GM12892 (cell line): ENCODE measurements at regions not wholly inside any gene's neighbourhood (a gene's known extent, or its start where the extent isn't known, plus 50 kb on each side); places are given as distances from the start of the nearest gene placed in this dataset.
"Not testable (repeated sequence)": the region's sequence is repeated elsewhere in the genome, so short reads cannot be mapped to it uniquely, and the experiment has no call there.

ENCODE experiments used
- DNase-seq: peaks from one replicate; pipeline ENCODE4 v3.0.0; 2011; ENCODE audit not compliant: insufficient read length
- FAIRE-seq: peaks from 2 replicates; lab custom pipeline; 2011; peaks lifted over from hg19 to GRCh38; lab: Jason Lieb, UNC
- POLR2A ChIP-seq: IDR thresholded peaks from 2 replicates; pipeline ENCODE4 v1.6.1; 2011; ENCODE audit warnings: low read depth, low read length, control low read depth
- POLR2AphosphoS5 ChIP-seq: IDR thresholded peaks from 2 replicates; pipeline ENCODE4 v1.6.1; 2011; ENCODE audit warnings: low read depth, low read length, control low read depth
- TAF1 ChIP-seq: IDR thresholded peaks from 2 replicates; pipeline ENCODE4 v1.6.1; 2011; ENCODE audit warnings: low read depth, mild to moderate bottlenecking, control low read depth, low read length, borderline replicate concordance

GRCh38 chr12:111126331-111126730, 206.0 kb upstream of the MYL2 start:
- TF ChIP-seq TAF1: no peak
- no peak for TF ChIP-seq POLR2A
- no peak for TF ChIP-seq POLR2AphosphoS5
- DNase-seq (no peak), FAIRE-seq (no peak)

- TF ChIP-seq TAF1 (no peak), POLR2AphosphoS5 (no peak), POLR2A (no peak)
- DNase-seq (no peak), FAIRE-seq (no peak)
Observed at GRCh38 chr12:111124183-111124582, 203.8 kb upstream of the MYL2 start.

GRCh38 chr12:111123390-111123789, 203.0 kb upstream of the MYL2 start:
- DNase-seq (no peak), FAIRE-seq (no peak)
- no peak for TF ChIP-seq POLR2AphosphoS5
- no peak for TF ChIP-seq POLR2A

GRCh38 chr12:111122458-111122878, 202.1 kb upstream of the MYL2 start:
- no peak for DNase-seq
- TF ChIP-seq TAF1 (no peak), POLR2A (no peak), POLR2AphosphoS5 (no peak)
- FAIRE-seq: no peak

GRCh38 chr12:111121840-111122239, 201.5 kb upstream of the MYL2 start:
- DNase-seq (no peak), FAIRE-seq (no peak)
- TF ChIP-seq POLR2A: no peak
- TF ChIP-seq POLR2AphosphoS5: no peak
- no peak for TF ChIP-seq TAF1

- no peak for TF ChIP-seq TAF1
- TF ChIP-seq POLR2A: no peak
- TF ChIP-seq POLR2AphosphoS5: no peak
- no peak for DNase-seq
- FAIRE-seq: no peak
Observed at GRCh38 chr12:111120578-111120977, 200.2 kb upstream of the MYL2 start.

- TF ChIP-seq POLR2AphosphoS5: no peak
- TF ChIP-seq POLR2A: no peak
- no peak for TF ChIP-seq TAF1
- FAIRE-seq: no peak
- no peak for DNase-seq
Observed at GRCh38 chr12:111117017-111117416, 196.6 kb upstream of the MYL2 start.

GRCh38 chr12:111113313-111113712, 192.9 kb upstream of the MYL2 start:
- not testable (repeated sequence) for DNase-seq, FAIRE-seq

GRCh38 chr12:111112311-111113098, 192.1 kb upstream of the MYL2 start:
- DNase-seq (no peak), FAIRE-seq (no peak)
- no peak for TF ChIP-seq POLR2AphosphoS5
- TF ChIP-seq POLR2A: no peak
- TF ChIP-seq TAF1: no peak

- DNase-seq: no peak
- FAIRE-seq: no peak
Observed at GRCh38 chr12:111111681-111112080, 191.3 kb upstream of the MYL2 start.

GRCh38 chr12:111110556-111110955, 190.2 kb upstream of the MYL2 start:
- DNase-seq (no peak), FAIRE-seq (no peak)
- TF ChIP-seq POLR2A (no peak), TAF1 (no peak), POLR2AphosphoS5 (no peak)

More at GRCh38 chr12:111111681-111112080, 191.3 kb upstream of the MYL2 start:
- TF ChIP-seq TAF1: no peak
- TF ChIP-seq POLR2A: no peak
- no peak for TF ChIP-seq POLR2AphosphoS5

- FAIRE-seq (no peak), DNase-seq (no peak)
Observed at GRCh38 chr12:111108726-111109125, 188.3 kb upstream of the MYL2 start.

GRCh38 chr12:111107392-111108178, 187.2 kb upstream of the MYL2 start:
- DNase-seq: no peak
- no peak for TF ChIP-seq TAF1
- no peak for TF ChIP-seq POLR2AphosphoS5
- TF ChIP-seq POLR2A: no peak
- no peak for FAIRE-seq

More at GRCh38 chr12:111108726-111109125, 188.3 kb upstream of the MYL2 start:
- TF ChIP-seq TAF1 (no peak), POLR2AphosphoS5 (no peak), POLR2A (no peak)
